WERI-Rb-1 (cell line): ENCODE measurements at regions not wholly inside any gene's neighbourhood (a gene's known extent, or its start where the extent isn't known, plus 50 kb on each side); places are given as distances from the start of the nearest gene placed in this dataset.

Experiments used
- DNase-seq: peaks from one replicate; pipeline ENCODE4 v3.0.0-alpha.2; 2020
- H3K27ac ChIP-seq: fragments of 250-450 bp; sonication (Bioruptor Pico); 2 replicates; pipeline ENCODE4 v1.5.1; 2020; ENCODE audit warnings: mild to moderate bottlenecking, moderate library complexity
- H3K27me3 ChIP-seq: fragments of 250-450 bp; sonication (Bioruptor Pico); 2 replicates; pipeline ENCODE4 v1.5.1; 2021; ENCODE audit warnings: mild to moderate bottlenecking, low read depth, moderate library complexity; ENCODE audit not compliant: insufficient read depth, severe bottlenecking
- H3K36me3 ChIP-seq: fragments of 250-450 bp; sonication (Bioruptor Pico); 2 replicates; pipeline ENCODE4 v1.5.1; 2020; ENCODE audit warnings: mild to moderate bottlenecking, moderate library complexity
- H3K4me3 ChIP-seq: 2 replicates; pipeline ENCODE4 v1.5.1; 2011; ENCODE audit warnings: low read depth, mild to moderate bottlenecking, control low read depth, low read length
- H3K9me3 ChIP-seq: fragments of 250-450 bp; sonication (Bioruptor Pico); 2 replicates; pipeline ENCODE4 v1.5.1; 2021; ENCODE audit warnings: mild to moderate bottlenecking, moderate library complexity; ENCODE audit not compliant: severe bottlenecking
- TF ChIP-seq, protein P1 (sequence below): IDR thresholded peaks from 2 replicates; pipeline ENCODE4 v1.5.1; 2011; ENCODE audit warnings: low read depth, mild to moderate bottlenecking, control low read depth, inconsistent platforms, low read length

DNA sequence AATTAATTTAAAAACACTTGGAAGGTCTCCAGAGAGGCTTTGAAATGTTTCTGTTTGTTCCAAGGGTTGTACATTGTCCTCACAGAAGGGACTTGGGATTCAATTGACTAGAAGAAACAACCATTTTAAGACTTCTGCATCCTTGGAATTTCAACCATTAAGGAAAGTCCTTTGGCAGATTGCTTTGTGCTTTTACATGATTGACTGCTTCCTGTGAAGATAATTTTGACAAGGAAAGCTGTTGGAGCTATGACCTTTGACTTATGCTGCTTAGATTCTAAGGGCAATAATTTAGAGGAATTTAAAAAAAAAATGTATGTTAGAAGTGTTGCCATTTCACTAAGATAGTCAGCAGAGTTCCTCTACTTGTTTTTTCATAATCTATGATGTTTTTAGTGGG, 483.9 kb upstream of the TBL1XR1 start:
- Histone ChIP-seq H3K4me3 (no peak overlapping the region), H3K27ac (no peak overlapping the region), H3K36me3 (no peaks in the 10 kb centered on the region), H3K9me3 (no peaks in the 10 kb centered on the region), H3K27me3 (no peaks in the 10 kb centered on the region)
- TF ChIP-seq, protein P1, sequence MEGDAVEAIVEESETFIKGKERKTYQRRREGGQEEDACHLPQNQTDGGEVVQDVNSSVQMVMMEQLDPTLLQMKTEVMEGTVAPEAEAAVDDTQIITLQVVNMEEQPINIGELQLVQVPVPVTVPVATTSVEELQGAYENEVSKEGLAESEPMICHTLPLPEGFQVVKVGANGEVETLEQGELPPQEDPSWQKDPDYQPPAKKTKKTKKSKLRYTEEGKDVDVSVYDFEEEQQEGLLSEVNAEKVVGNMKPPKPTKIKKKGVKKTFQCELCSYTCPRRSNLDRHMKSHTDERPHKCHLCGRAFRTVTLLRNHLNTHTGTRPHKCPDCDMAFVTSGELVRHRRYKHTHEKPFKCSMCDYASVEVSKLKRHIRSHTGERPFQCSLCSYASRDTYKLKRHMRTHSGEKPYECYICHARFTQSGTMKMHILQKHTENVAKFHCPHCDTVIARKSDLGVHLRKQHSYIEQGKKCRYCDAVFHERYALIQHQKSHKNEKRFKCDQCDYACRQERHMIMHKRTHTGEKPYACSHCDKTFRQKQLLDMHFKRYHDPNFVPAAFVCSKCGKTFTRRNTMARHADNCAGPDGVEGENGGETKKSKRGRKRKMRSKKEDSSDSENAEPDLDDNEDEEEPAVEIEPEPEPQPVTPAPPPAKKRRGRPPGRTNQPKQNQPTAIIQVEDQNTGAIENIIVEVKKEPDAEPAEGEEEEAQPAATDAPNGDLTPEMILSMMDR: no peak
- no peak for DNase-seq

DNA sequence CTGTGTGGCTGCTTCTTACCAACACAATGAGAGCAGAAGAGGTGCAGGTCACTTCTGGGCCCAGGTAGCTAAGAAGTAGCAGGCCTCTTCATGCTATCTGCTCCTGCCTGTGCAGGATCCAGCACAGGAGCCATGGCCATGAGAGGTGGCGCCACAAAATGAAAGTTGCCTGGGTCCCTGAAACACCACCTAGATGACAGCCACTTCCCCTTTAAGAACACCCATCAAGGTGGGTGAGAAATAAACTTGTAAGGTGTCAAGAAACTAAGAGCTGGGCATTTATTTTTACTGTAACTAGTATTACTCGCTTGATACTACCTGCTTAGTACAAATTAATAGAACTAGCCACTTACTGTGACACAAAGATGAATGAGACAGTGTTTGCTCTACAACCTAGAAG, 484.6 kb upstream of the TBL1XR1 start:
- Histone ChIP-seq H3K36me3 (no peaks in the 10 kb centered on the region), H3K27me3 (no peaks in the 10 kb centered on the region), H3K9me3 (no peaks in the 10 kb centered on the region), H3K4me3 (no peak overlapping the region), H3K27ac (no peak overlapping the region)
- no peak for DNase-seq
- TF ChIP-seq, protein P1: no peak

DNA sequence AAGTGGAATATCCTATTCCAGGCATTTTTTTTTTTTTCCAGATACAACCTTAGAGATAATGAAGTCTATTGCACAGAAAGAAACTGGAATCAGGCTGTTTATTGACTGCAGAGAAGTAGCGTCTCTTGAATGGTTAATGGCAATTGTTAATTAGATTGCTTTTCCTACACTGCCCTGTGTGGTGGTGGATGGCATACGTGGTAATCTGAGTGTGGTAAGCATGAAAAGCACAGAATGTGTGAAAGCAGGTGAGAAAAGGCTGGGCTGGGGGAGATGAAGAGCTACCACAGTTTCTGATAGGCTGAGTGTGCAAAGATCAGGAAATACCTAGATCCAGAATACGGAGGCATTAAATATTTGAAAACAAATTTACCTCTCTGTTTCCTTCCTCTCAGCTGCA, 486.3 kb upstream of the TBL1XR1 start:
- no peak overlapping the region for H3K27ac ChIP-seq
- no peak overlapping the region for H3K4me3 ChIP-seq
- DNase-seq: no peak
- no peaks in the 10 kb centered on the region for H3K9me3 ChIP-seq
- H3K36me3 ChIP-seq: no peaks in the 10 kb centered on the region
- H3K27me3 ChIP-seq: no peaks in the 10 kb centered on the region
- TF ChIP-seq, protein P1: no peak

DNA sequence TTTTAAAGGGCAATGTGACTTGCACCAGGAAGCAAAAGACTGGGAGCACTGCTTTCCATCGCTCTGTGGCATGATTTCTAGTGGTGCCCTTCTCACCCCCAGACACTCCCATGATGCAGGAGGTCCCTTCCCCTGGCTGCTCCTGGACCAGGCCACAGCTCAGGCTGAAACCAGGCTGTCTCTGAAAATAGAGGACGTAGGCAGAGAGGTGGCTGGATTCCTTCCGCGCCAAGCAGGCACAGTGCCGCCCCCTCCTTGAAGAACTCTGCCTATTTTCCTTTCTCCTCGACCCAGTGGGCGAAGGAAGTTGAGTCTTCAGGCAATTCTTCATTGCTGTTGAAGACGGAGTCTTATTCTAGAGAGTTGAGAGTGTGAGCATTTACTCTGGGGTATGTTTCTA, 489.4 kb upstream of the TBL1XR1 start:
- H3K36me3 ChIP-seq: no peaks in the 10 kb centered on the region
- no peak for DNase-seq
- no peaks in the 10 kb centered on the region for H3K9me3 ChIP-seq
- TF ChIP-seq, protein P1: no peak
- H3K4me3 ChIP-seq: no peak overlapping the region
- H3K27ac ChIP-seq: no peak overlapping the region
- no peaks in the 10 kb centered on the region for H3K27me3 ChIP-seq

DNA sequence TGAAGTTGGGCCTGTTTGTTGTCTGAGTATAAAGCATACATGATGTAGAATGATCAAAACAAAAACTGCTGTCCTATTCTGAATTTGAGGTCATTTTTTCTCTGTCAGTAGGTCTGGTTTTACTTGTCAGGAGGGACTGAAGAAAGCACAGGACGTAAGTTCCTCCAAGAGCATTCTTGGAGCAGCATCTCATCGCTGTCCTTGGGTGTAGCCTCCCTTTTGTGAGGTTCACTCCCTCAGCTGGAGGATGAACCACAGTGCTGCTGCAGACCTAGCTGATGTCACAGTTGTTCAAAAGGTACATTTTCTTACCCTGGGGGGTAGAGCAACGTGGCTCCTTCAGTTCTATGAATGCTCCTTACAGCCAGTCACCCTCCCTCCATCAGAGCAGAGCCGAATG, 490.0 kb upstream of the TBL1XR1 start:
- Histone ChIP-seq H3K36me3 (no peaks in the 10 kb centered on the region), H3K9me3 (no peaks in the 10 kb centered on the region), H3K4me3 (no peak overlapping the region), H3K27me3 (no peaks in the 10 kb centered on the region), H3K27ac (no peak overlapping the region)
- TF ChIP-seq, protein P1: no peak
- DNase-seq: no peak

DNA sequence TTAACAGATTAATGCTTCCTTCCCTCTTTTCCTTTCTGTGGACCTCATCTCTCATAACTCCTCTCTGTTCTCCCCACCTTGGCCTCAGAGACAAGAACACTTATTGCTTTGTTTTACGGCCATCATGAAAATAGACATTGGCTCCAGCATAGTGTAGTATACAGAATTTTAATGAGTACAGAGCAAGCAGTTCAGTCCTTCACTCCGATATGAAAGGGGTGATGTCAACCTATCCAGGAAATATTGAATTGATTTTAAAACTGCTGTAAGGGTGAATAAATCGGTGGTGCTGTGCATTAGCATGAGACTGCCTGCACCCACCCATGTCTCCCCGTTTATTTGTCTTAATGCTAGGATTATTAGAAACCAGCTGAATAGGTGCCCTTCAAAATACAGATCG, 490.9 kb upstream of the TBL1XR1 start:
- TF ChIP-seq, protein P1: no peak
- Histone ChIP-seq H3K36me3 (no peaks in the 10 kb centered on the region), H3K4me3 (no peak overlapping the region), H3K27ac (no peak overlapping the region), H3K9me3 (no peaks in the 10 kb centered on the region), H3K27me3 (no peaks in the 10 kb centered on the region)
- DNase-seq: no peak
